Suprapubic skin (tissue), 4 donors: ENCODE measurements at regions not wholly inside any gene's neighbourhood (a gene's known extent, or its start where the extent isn't known, plus 50 kb on each side); places are given as distances from the start of the nearest gene placed in this dataset.

Source experiments
- CTCF ChIP-seq, 2 donors: fragments of 200-600 bp in 1 of 2; fragments of 450-650 bp in 1 of 2; sonication (generic) in 1 of 2; IDR thresholded peaks; one replicate each; pipeline ENCODE4 v1.5.1; 2016 to 2019; ENCODE audit warnings: antibody characterized with exemption in 2 of 2, mild to moderate bottlenecking in 1 of 2, moderate library complexity in 1 of 2
- EP300 ChIP-seq: sonication (generic); formaldehyde crosslinking; IDR thresholded peaks from one replicate; pipeline ENCODE4 v1.6.1; 2017; ENCODE audit warnings: antibody characterized with exemption
- POLR2A ChIP-seq, 2 donors: fragments of 450-650 bp; IDR thresholded peaks; one replicate each; pipeline ENCODE4 v1.6.1; 2017; ENCODE audit warnings: antibody characterized with exemption in 2 of 2, mild to moderate bottlenecking in 2 of 2, moderate library complexity in 2 of 2
- POLR2AphosphoS5 ChIP-seq, 3 donors: sonication (generic); formaldehyde crosslinking; IDR thresholded peaks; one replicate each; pipeline ENCODE4 v1.6.1; 2017; ENCODE audit warnings: antibody characterized with exemption in 3 of 3

- TF ChIP-seq POLR2A (IDR thresholded peaks at IDR 0.05) (no peak), CTCF (IDR thresholded peaks at IDR 0.05) (no peak), POLR2AphosphoS5 (IDR thresholded peaks at IDR 0.05) (no peak), EP300 (no peak)
These were observed 91.8 kb upstream of the TNC start for GRCh38 chr9:115209601-115210306.
